Dedifferentiated amniotic fluid mesenchymal stem cell (primary cell): ENCODE measurements at regions not wholly inside any gene's neighbourhood (a gene's known extent, or its start where the extent isn't known, plus 50 kb on each side); places are given as distances from the start of the nearest gene placed in this dataset.
"Not testable (repeated sequence)": the region's sequence is repeated elsewhere in the genome, so short reads cannot be mapped to it uniquely, and the experiment has no call there.

ENCODE experiments used
- DNase-seq: peaks from one replicate; pipeline ENCODE4 v3.0.0-alpha.2; 2016; ENCODE audit errors: extremely low spot score

GRCh38 chr18:30705943-30706342 lies 336.6 kb downstream of the DSC3 start:
- DNase-seq = no peak

- DNase-seq = no peak
Measured at GRCh38 chr18:30698571-30698970, 344.0 kb downstream of the DSC3 start.

- no peak for DNase-seq
Measured at GRCh38 chr18:30696201-30696600, 346.3 kb downstream of the DSC3 start.

GRCh38 chr18:30694773-30695172 lies 347.8 kb downstream of the DSC3 start:
- DNase-seq = no peak

- DNase-seq = no peak
Measured at GRCh38 chr18:30689216-30689615, 353.3 kb downstream of the DSC3 start.

GRCh38 chr18:30687501-30687900 lies 355.0 kb downstream of the DSC3 start:
- DNase-seq = no peak

- DNase-seq = no peak
Measured at GRCh38 chr18:30684825-30685481, 357.6 kb downstream of the DSC3 start.

- no peak for DNase-seq
Measured at GRCh38 chr18:30683836-30684235, 358.7 kb downstream of the DSC3 start.

- DNase-seq = no peak
Measured at GRCh38 chr18:30682672-30683071, 359.9 kb downstream of the DSC3 start.

GRCh38 chr18:30679285-30679930 lies 363.1 kb downstream of the DSC3 start:
- DNase-seq = no peak

- DNase-seq = not testable (repeated sequence)
Measured at GRCh38 chr18:30677813-30678212, 364.7 kb downstream of the DSC3 start.

- no peak for DNase-seq
Measured at GRCh38 chr18:30676053-30676480, 366.5 kb downstream of the DSC3 start.

- DNase-seq = no peak
Measured at GRCh38 chr18:30675493-30675892, 367.0 kb downstream of the DSC3 start.

- no peak for DNase-seq
Measured at GRCh38 chr18:30675072-30675471, 367.5 kb downstream of the DSC3 start.

- DNase-seq = no peak
Measured at GRCh38 chr18:30674596-30674995, 367.9 kb downstream of the DSC3 start.

- not testable (repeated sequence) for DNase-seq
Measured at GRCh38 chr18:30672439-30672838, 370.1 kb downstream of the DSC3 start.

GRCh38 chr18:30658306-30658705 lies 384.2 kb downstream of the DSC3 start:
- no peak for DNase-seq

GRCh38 chr18:30652387-30652786 lies 390.2 kb downstream of the DSC3 start:
- DNase-seq = no peak

- DNase-seq = no peak
Measured at GRCh38 chr18:30650499-30650898, 392.0 kb downstream of the DSC3 start.

- DNase-seq = no peak
Measured at GRCh38 chr18:30644158-30644557, 398.4 kb downstream of the DSC3 start.

- no peak for DNase-seq
Measured at GRCh38 chr18:30639361-30639760, 403.2 kb downstream of the DSC3 start.

GRCh38 chr18:30634249-30634648 lies 408.3 kb downstream of the DSC3 start:
- no peak for DNase-seq

GRCh38 chr18:30632071-30632698 lies 410.4 kb downstream of the DSC3 start:
- no peak for DNase-seq
